GM23248 (cell line): ENCODE measurements at regions not wholly inside any gene's neighbourhood (a gene's known extent, or its start where the extent isn't known, plus 50 kb on each side); places are given as distances from the start of the nearest gene placed in this dataset.

Source experiments
- EZH2 ChIP-seq: fragments of 200-600 bp; sonication (generic); IDR thresholded peaks from 2 replicates; pipeline ENCODE4 v1.6.1; 2018; ENCODE audit warnings: antibody characterized with exemption, mild to moderate bottlenecking; ENCODE audit not compliant: insufficient read depth, poor library complexity, severe bottlenecking
- EZH2phosphoT487 ChIP-seq: fragments of 200-600 bp; sonication (generic); IDR thresholded peaks from 2 replicates; pipeline ENCODE4 v1.6.1; 2018; ENCODE audit warnings: antibody characterized with exemption, moderate library complexity, mild to moderate bottlenecking, low read depth; ENCODE audit not compliant: insufficient read depth

DNA sequence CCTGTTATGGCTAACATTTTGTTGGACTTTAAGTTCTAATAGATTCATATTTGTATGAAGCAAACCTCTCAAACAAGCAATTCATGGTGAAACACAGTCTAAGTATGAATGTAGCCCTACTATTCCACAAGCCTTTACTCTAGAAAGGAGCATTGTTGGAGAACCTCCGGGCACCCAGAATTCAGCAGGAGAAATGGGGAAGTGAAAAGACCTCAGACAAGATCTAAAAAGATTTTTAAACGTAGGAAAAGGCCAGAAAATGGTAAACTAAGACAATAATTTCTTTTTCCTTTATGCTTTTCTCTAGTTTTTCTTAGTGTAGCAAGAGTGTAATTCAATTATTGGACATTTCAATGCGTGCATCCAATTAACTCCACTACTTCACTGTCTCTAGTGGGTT is 426.4 kb downstream of the INSC start:
- TF ChIP-seq EZH2phosphoT487 = no peak
- no peak for TF ChIP-seq EZH2
